ENCODE measurements at regions not wholly inside any gene's neighbourhood (a gene's known extent, or its start where the extent isn't known, plus 50 kb on each side); places are given as distances from the start of the nearest gene placed in this dataset.

DNA sequence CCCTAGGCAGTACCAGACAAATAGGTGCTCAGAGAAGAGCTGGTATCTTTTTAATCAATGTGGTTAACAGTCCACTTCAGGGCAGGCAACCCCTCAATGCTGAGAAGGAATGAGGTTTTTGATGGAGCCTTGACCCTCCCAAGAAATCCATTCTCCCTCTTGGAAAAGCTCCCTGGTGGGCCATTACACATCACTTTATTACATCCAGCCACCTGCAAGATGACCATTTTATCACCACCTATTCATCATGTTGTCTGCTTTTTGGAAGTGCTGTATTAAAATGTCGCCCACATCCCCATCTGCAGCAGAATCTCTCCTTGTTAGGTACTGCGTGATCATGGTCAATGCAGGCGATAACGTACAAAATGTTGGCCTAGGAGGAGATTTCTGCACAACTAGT lies 614.7 kb upstream of the TMEM132C start:
- Histone ChIP-seq H3K36me3 (ENCODE audit: control insufficient read depth in 2 of 2, insufficient read depth in 2 of 2, low read length in 2 of 2) (no peaks in the 10 kb centered on the region), H3K9ac (ENCODE audit: low read depth in 1 of 2, low read length in 2 of 2) (no peak overlapping the region), H3K4me3 (ENCODE audit: low read length in 2 of 2) (no peak overlapping the region), H3K4me1 (ENCODE audit: control insufficient read depth in 2 of 2, insufficient read depth in 2 of 2, low read length in 2 of 2) (no peaks in the 10 kb centered on the region), H3K9me3 (ENCODE audit: control insufficient read depth in 2 of 2, low read length in 2 of 2) (no peaks in the 10 kb centered on the region), H3K27me3 (ENCODE audit: control insufficient read depth in 2 of 2, insufficient read depth in 2 of 2, low read length in 2 of 2) (no peaks in the 10 kb centered on the region), H3K27ac (ENCODE audit: low read depth in 2 of 2, low read length in 2 of 2) (no peak overlapping the region)

DNA sequence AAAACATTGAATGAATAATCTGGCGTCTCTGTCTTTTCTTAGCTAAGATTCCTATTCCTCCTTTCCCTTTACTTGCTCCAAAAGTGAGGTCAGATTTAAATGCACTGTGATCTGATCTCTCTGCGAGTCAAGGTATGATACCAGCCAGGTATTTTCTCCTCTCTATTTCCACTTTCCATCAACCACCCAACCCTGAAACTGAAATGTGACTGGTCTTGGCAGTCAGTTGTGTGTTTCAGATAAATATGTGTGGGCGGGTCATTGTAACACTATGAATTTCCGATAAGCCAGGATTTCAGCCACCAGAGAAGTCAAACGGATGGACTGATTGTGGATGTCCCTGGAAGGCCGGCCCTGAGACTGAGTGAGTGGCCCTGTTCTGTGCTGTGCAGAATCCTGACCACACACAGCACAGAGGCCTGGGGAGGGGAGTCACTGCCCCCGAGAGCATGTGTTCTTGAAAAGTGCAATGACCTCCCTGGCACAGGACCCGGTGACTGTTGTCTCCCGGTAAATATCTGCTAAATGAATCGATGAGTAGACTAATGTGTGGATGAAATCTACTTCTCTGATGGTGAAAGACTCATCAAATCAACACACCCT lies 612.5 kb upstream of the TMEM132C start:
- no peaks in the 10 kb centered on the region for H3K4me1 ChIP-seq (ENCODE audit: control insufficient read depth in 2 of 2, insufficient read depth in 2 of 2, low read length in 2 of 2)
- H3K36me3 ChIP-seq (ENCODE audit: control insufficient read depth in 2 of 2, insufficient read depth in 2 of 2, low read length in 2 of 2): no peaks in the 10 kb centered on the region
- no peaks in the 10 kb centered on the region for H3K9me3 ChIP-seq (ENCODE audit: control insufficient read depth in 2 of 2, low read length in 2 of 2)
- H3K9ac ChIP-seq (ENCODE audit: low read depth in 1 of 2, low read length in 2 of 2): no peak overlapping the region
- no peaks in the 10 kb centered on the region for H3K27me3 ChIP-seq (ENCODE audit: control insufficient read depth in 2 of 2, insufficient read depth in 2 of 2, low read length in 2 of 2)
- H3K27ac ChIP-seq (ENCODE audit: low read depth in 2 of 2, low read length in 2 of 2): no peak overlapping the region
- no peak overlapping the region for H3K4me3 ChIP-seq (ENCODE audit: low read length in 2 of 2)

DNA sequence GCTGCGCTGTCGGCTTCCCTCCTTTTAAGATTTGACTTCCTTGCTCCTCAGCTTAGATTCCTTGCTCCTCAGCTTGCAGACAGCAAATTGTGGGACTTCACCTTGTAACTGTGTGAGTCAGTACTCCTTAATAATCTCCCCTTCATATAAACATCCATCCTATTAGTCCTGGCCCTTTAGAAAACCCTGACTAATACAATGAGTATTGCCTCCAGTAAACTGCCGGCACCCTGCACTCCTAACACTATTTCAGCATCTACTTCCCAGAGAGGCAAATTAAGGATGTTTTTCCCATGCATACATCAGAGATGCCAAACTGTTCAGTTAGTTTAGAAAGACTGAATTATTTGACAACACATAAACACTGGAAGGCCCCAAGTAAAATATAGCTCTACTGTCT lies 611.3 kb upstream of the TMEM132C start:
- H3K9me3 ChIP-seq (ENCODE audit: control insufficient read depth in 2 of 2, low read length in 2 of 2): no peaks in the 10 kb centered on the region
- no peaks in the 10 kb centered on the region for H3K4me1 ChIP-seq (ENCODE audit: control insufficient read depth in 2 of 2, insufficient read depth in 2 of 2, low read length in 2 of 2)
- H3K4me3 ChIP-seq (ENCODE audit: low read length in 2 of 2): no peak overlapping the region
- H3K36me3 ChIP-seq (ENCODE audit: control insufficient read depth in 2 of 2, insufficient read depth in 2 of 2, low read length in 2 of 2): no peaks in the 10 kb centered on the region
- H3K9ac ChIP-seq (ENCODE audit: low read depth in 1 of 2, low read length in 2 of 2): no peak overlapping the region
- no peaks in the 10 kb centered on the region for H3K27me3 ChIP-seq (ENCODE audit: control insufficient read depth in 2 of 2, insufficient read depth in 2 of 2, low read length in 2 of 2)
- H3K27ac ChIP-seq (ENCODE audit: low read depth in 2 of 2, low read length in 2 of 2): no peak overlapping the region

DNA sequence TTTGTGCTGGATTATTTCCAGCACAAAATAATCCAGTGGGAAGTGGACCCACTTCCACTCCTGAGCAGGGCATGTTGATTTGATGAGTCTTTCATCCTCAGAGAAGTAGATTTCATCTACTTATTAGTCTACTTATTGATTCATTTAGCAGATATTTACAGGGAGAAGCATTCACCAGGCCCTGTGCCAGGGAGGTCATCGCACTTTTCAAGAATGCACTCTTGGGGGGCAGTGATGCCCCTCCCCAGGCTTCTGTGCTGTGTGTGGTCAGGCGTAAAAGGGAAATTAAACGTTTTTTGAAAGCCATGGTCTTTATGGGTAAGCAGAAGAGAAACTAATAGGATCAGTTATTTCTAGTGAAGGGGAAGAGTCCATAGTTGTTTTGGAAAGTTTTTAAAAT lies 610.7 kb upstream of the TMEM132C start:
- no peaks in the 10 kb centered on the region for H3K27me3 ChIP-seq (ENCODE audit: control insufficient read depth in 2 of 2, insufficient read depth in 2 of 2, low read length in 2 of 2)
- H3K4me3 ChIP-seq (ENCODE audit: low read length in 2 of 2): no peak overlapping the region
- no peak overlapping the region for H3K27ac ChIP-seq (ENCODE audit: low read depth in 2 of 2, low read length in 2 of 2)
- H3K9me3 ChIP-seq (ENCODE audit: control insufficient read depth in 2 of 2, low read length in 2 of 2): no peaks in the 10 kb centered on the region
- H3K36me3 ChIP-seq (ENCODE audit: control insufficient read depth in 2 of 2, insufficient read depth in 2 of 2, low read length in 2 of 2): no peaks in the 10 kb centered on the region
- no peak overlapping the region for H3K9ac ChIP-seq (ENCODE audit: low read depth in 1 of 2, low read length in 2 of 2)
- no peaks in the 10 kb centered on the region for H3K4me1 ChIP-seq (ENCODE audit: control insufficient read depth in 2 of 2, insufficient read depth in 2 of 2, low read length in 2 of 2)

DNA sequence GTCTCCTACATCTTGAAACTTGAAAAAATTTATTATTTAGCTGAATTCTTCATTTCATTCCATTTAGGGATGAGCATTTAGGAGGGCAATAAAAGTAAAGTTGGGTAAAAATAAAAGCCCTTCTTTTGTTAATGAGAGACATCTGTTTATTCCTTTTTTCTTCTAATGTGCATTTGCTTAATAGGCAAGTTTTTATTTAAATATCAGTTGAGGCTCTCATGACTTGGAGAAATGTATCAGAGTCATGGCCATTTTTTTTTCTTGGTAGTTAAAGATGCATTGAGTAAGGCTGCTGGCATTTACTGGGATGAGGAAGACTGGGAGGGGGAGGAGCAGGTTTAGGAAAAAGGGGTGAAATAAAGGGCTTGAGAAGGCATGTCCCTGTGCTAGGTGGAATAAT lies 609.9 kb upstream of the TMEM132C start:
- no peaks in the 10 kb centered on the region for H3K36me3 ChIP-seq (ENCODE audit: control insufficient read depth in 2 of 2, insufficient read depth in 2 of 2, low read length in 2 of 2)
- H3K9me3 ChIP-seq (ENCODE audit: control insufficient read depth in 2 of 2, low read length in 2 of 2): no peaks in the 10 kb centered on the region
- no peak overlapping the region for H3K27ac ChIP-seq (ENCODE audit: low read depth in 2 of 2, low read length in 2 of 2)

DNA sequence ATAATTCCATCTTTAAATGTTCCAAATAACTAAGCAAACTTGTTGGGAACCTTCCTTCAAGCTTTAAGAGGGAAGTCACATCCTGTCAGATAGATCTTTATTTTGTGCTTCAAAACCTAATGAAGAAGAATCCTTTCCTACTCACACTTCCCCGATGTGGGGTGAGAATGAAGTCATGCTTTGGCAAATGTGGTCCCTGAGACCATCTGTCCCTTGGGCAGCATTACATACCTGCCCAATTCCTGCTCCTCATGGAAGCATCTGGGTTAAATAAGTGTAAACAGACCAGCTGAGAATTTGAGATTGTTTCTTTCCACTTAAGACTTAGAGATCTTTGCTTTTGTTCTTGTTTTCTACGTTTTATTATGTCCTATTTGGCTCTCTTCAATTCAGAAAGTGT lies 606.0 kb upstream of the TMEM132C start:
- Histone ChIP-seq H3K4me3 (ENCODE audit: low read length in 2 of 2) (no peak overlapping the region), H3K27me3 (ENCODE audit: control insufficient read depth in 2 of 2, insufficient read depth in 2 of 2, low read length in 2 of 2) (no peaks in the 10 kb centered on the region), H3K4me1 (ENCODE audit: control insufficient read depth in 2 of 2, insufficient read depth in 2 of 2, low read length in 2 of 2) (no peaks in the 10 kb centered on the region), H3K9me3 (ENCODE audit: control insufficient read depth in 2 of 2, low read length in 2 of 2) (no peaks in the 10 kb centered on the region), H3K27ac (ENCODE audit: low read depth in 2 of 2, low read length in 2 of 2) (no peak overlapping the region), H3K36me3 (ENCODE audit: control insufficient read depth in 2 of 2, insufficient read depth in 2 of 2, low read length in 2 of 2) (no peaks in the 10 kb centered on the region), H3K9ac (ENCODE audit: low read depth in 1 of 2, low read length in 2 of 2) (no peak overlapping the region)

More for the DNA sequence above, 609.9 kb upstream of the TMEM132C start:
- no peaks in the 10 kb centered on the region for H3K4me1 ChIP-seq (ENCODE audit: control insufficient read depth in 2 of 2, insufficient read depth in 2 of 2, low read length in 2 of 2)
- no peak overlapping the region for H3K9ac ChIP-seq (ENCODE audit: low read depth in 1 of 2, low read length in 2 of 2)
- no peaks in the 10 kb centered on the region for H3K27me3 ChIP-seq (ENCODE audit: control insufficient read depth in 2 of 2, insufficient read depth in 2 of 2, low read length in 2 of 2)
- H3K4me3 ChIP-seq (ENCODE audit: low read length in 2 of 2): no peak overlapping the region

DNA sequence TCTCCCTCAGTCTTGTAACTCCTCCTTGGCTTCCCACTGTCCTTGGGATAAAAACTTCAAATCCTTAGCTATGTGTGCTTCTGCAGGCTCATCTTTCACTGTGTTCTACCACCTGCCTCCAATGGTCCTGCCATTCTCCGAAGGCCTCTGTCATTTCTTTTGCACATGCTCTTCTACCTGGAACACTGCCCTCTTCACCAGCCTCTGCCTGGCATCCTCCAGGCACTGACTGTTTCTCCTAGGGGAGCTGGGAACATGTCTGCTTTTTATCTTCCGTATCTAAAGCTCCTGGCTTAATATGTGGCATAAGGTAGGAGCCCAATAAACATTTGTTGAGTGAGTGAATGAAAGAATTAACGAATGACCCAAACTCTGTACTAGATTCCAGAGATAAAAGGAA lies 603.3 kb upstream of the TMEM132C start:
- Histone ChIP-seq H3K36me3 (ENCODE audit: control insufficient read depth in 2 of 2, insufficient read depth in 2 of 2, low read length in 2 of 2) (no peaks in the 10 kb centered on the region), H3K9me3 (ENCODE audit: control insufficient read depth in 2 of 2, low read length in 2 of 2) (no peaks in the 10 kb centered on the region), H3K27ac (ENCODE audit: low read depth in 2 of 2, low read length in 2 of 2) (no peak overlapping the region), H3K27me3 (ENCODE audit: control insufficient read depth in 2 of 2, insufficient read depth in 2 of 2, low read length in 2 of 2) (no peaks in the 10 kb centered on the region), H3K4me3 (ENCODE audit: low read length in 2 of 2) (no peak overlapping the region), H3K9ac (ENCODE audit: low read depth in 1 of 2, low read length in 2 of 2) (no peak overlapping the region), H3K4me1 (ENCODE audit: control insufficient read depth in 2 of 2, insufficient read depth in 2 of 2, low read length in 2 of 2) (no peaks in the 10 kb centered on the region)

DNA sequence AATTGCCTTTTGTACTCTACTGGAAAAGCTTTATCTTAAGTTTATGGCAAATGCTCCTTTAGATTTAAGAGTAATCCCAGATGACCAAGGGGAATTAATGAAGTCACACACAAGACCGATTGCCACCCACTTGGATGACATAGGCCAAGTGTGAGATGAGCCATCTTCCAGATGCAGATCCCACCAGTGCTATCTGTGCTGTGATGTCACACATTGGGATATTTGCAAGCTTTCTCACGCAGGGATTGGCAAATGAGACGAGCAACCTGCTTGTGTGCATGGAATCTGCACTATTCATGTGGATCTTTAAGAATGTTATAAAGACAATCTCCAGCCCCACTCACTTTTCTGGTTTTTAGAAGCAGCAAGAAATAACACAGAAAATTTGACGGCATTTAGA lies 602.1 kb upstream of the TMEM132C start:
- Histone ChIP-seq H3K4me1 (ENCODE audit: control insufficient read depth in 2 of 2, insufficient read depth in 2 of 2, low read length in 2 of 2) (no peaks in the 10 kb centered on the region), H3K4me3 (ENCODE audit: low read length in 2 of 2) (no peak overlapping the region), H3K27me3 (ENCODE audit: control insufficient read depth in 2 of 2, insufficient read depth in 2 of 2, low read length in 2 of 2) (no peaks in the 10 kb centered on the region), H3K27ac (ENCODE audit: low read depth in 2 of 2, low read length in 2 of 2) (no peak overlapping the region), H3K9ac (ENCODE audit: low read depth in 1 of 2, low read length in 2 of 2) (no peak overlapping the region), H3K9me3 (ENCODE audit: control insufficient read depth in 2 of 2, low read length in 2 of 2) (no peaks in the 10 kb centered on the region), H3K36me3 (ENCODE audit: control insufficient read depth in 2 of 2, insufficient read depth in 2 of 2, low read length in 2 of 2) (no peaks in the 10 kb centered on the region)

DNA sequence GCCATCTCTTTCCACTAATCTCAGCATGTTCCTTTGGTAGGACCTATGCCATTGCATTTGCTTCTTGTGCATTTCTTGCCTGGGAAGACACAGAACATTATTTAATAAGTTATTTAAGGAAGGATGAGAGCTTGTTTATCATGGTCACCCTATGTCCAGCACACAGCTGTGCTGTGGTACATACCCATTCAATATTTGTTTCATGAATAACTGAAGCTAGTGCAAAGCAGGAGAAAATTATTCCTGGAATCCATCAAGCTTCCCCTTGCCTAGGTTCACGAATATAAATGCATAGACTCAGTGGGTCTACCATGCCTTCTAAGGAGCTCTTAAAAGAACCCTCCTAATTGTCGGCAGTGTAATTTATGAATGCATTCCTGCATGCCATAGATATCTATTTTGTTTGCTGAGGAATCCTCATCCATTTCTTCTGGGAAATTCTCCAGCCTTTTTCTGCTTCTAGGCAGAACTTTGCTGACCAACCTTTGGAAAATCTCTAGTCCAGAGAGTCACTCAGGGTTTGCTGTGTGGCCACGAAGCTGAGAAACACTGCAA lies 599.8 kb upstream of the TMEM132C start:
- Histone ChIP-seq H3K27ac (ENCODE audit: low read depth in 2 of 2, low read length in 2 of 2) (no peak overlapping the region), H3K4me1 (ENCODE audit: control insufficient read depth in 2 of 2, insufficient read depth in 2 of 2, low read length in 2 of 2) (no peaks in the 10 kb centered on the region), H3K9ac (ENCODE audit: low read depth in 1 of 2, low read length in 2 of 2) (no peak overlapping the region), H3K9me3 (ENCODE audit: control insufficient read depth in 2 of 2, low read length in 2 of 2) (no peaks in the 10 kb centered on the region), H3K4me3 (ENCODE audit: low read length in 2 of 2) (no peak overlapping the region), H3K36me3 (ENCODE audit: control insufficient read depth in 2 of 2, insufficient read depth in 2 of 2, low read length in 2 of 2) (no peaks in the 10 kb centered on the region), H3K27me3 (ENCODE audit: control insufficient read depth in 2 of 2, insufficient read depth in 2 of 2, low read length in 2 of 2) (no peaks in the 10 kb centered on the region)

DNA sequence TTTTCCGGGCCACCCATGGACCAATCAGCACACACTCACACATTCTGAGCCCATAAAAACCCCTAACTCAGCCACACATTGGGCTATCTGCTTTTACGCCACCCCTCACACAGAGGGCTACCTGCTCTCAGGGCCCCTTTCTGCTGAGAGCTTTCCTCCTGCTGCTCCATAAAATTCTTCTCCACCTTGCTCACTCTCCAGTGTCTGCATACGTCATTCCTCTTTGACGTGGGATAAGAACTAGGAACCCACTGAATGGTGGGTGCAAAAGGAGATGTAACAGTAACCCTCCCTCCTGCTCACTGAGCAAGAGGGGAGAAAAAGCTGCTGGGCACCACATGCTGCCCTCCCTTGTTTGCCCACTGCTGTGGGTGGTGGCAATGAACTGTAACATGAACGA lies 596.7 kb upstream of the TMEM132C start:
- no peaks in the 10 kb centered on the region for H3K4me1 ChIP-seq (ENCODE audit: control insufficient read depth in 2 of 2, insufficient read depth in 2 of 2, low read length in 2 of 2)
- no peaks in the 10 kb centered on the region for H3K27me3 ChIP-seq (ENCODE audit: control insufficient read depth in 2 of 2, insufficient read depth in 2 of 2, low read length in 2 of 2)
- H3K4me3 ChIP-seq (ENCODE audit: low read length in 2 of 2): no peak overlapping the region
- no peaks in the 10 kb centered on the region for H3K36me3 ChIP-seq (ENCODE audit: control insufficient read depth in 2 of 2, insufficient read depth in 2 of 2, low read length in 2 of 2)
- no peak overlapping the region for H3K9ac ChIP-seq (ENCODE audit: low read depth in 1 of 2, low read length in 2 of 2)
- H3K9me3 ChIP-seq (ENCODE audit: control insufficient read depth in 2 of 2, low read length in 2 of 2): no peaks in the 10 kb centered on the region
- H3K27ac ChIP-seq (ENCODE audit: low read depth in 2 of 2, low read length in 2 of 2): no peak overlapping the region

DNA sequence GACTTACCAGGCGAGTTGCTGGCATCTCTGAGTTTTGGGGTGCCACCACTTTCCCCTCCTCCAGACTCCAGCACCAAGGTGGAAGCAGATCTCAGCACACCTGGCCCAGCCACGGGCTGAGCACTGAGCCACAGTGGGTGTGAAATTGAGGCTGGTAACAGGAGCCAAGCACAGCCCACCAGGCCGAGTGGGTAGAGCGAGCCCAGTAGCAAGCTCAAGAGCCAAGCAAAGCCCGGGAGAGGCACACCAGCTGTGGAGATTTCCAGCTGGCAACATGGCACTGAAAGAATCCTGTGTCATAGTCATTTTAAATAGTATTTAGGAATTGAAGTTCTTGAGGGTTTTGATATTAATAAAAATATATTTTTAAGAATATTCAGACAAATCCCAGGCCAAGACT lies 596.2 kb upstream of the TMEM132C start:
- no peaks in the 10 kb centered on the region for H3K4me1 ChIP-seq (ENCODE audit: control insufficient read depth in 2 of 2, insufficient read depth in 2 of 2, low read length in 2 of 2)
- no peak overlapping the region for H3K4me3 ChIP-seq (ENCODE audit: low read length in 2 of 2)
- no peaks in the 10 kb centered on the region for H3K9me3 ChIP-seq (ENCODE audit: control insufficient read depth in 2 of 2, low read length in 2 of 2)
- H3K36me3 ChIP-seq (ENCODE audit: control insufficient read depth in 2 of 2, insufficient read depth in 2 of 2, low read length in 2 of 2): no peaks in the 10 kb centered on the region
- no peak overlapping the region for H3K9ac ChIP-seq (ENCODE audit: low read depth in 1 of 2, low read length in 2 of 2)
- no peaks in the 10 kb centered on the region for H3K27me3 ChIP-seq (ENCODE audit: control insufficient read depth in 2 of 2, insufficient read depth in 2 of 2, low read length in 2 of 2)
- H3K27ac ChIP-seq (ENCODE audit: low read depth in 2 of 2, low read length in 2 of 2): no peak overlapping the region
